ENCODE measurements at regions not wholly inside any gene's neighbourhood (a gene's known extent, or its start where the extent isn't known, plus 50 kb on each side); places are given as distances from the start of the nearest gene placed in this dataset.
A peak's percentile ranks its signal among the peaks of the same experiment; 100 is the strongest.

GRCh38 chr2:55772109-55772980 lies 78.7 kb upstream of the PNPT1 start:
- peak overlapping the region; percentile 19; the same call in 1 of the 2 replicates for H3K9ac ChIP-seq (ENCODE audit: low read depth, low read length)
- peaks cover 5% of the 10 kb centered on the region for H3K4me1 ChIP-seq (ENCODE audit: control insufficient read depth, insufficient read depth, low read length)
- peak overlapping the region; percentile 64; the same call in 1 of the 2 replicates for H2BK20ac ChIP-seq (ENCODE audit: low read depth, low read length)
- peak overlapping the region; percentile 93; the same call in 1 of the 2 replicates for H3K18ac ChIP-seq (ENCODE audit: low read depth, low read length)
- dilution Hi-C loops (cut with HindIII; ENCODE audit: low sequenced_read_pairs, unreplicated experiment) (no loop called here), intact Hi-C loops (cut with micrococcal nuclease) (loop anchor here (5.0 kb wide), 1 partner anchor 360 kb away; no protein-coding TSS in a partner anchor), in situ Hi-C loops (cut with MboI; ENCODE audit: low sequenced_read_pairs) (no loop called here)
- H3K9me3 ChIP-seq (ENCODE audit: control insufficient read depth, insufficient read depth, low read length) = peaks cover 2% of the 10 kb centered on the region; the same call in 1 of the 2 replicates
- CTCF ChIA-PET = interaction anchor here (0.6 to 1.7 kb wide), 13 partner anchors 8 to 242 kb away, joined by 3 to 16 read pairs (median 4); no protein-coding TSS in a partner anchor
- ATAC-seq (ENCODE audit: low read depth) = no peak; the same call in 1 of the 2 replicates
- H4K5ac ChIP-seq (ENCODE audit: low read depth, low read length) = peak overlapping the region; percentile 93; the same call in 1 of the 2 replicates
- no peak for DNase-seq
- H3K79me1 ChIP-seq (ENCODE audit: low read depth in 1 of 2, low read length in 2 of 2) = no peaks in the 10 kb centered on the region
- H3K36me3 ChIP-seq (ENCODE audit: control insufficient read depth, insufficient read depth, low read length) = no peaks in the 10 kb centered on the region
- no peak overlapping the region for H3K27ac ChIP-seq (ENCODE audit: insufficient read depth, low read length)
- H3K56ac ChIP-seq (ENCODE audit: extremely low read depth, insufficient read depth, low read length) = no peak overlapping the region
- no peak overlapping the region for H3K4me2 ChIP-seq (ENCODE audit: low read depth, low read length)
- BruUV-seq (replicated peaks) = no TSS peak
- no peak overlapping the region for H3K14ac ChIP-seq (replicated peaks; ENCODE audit: low read depth, low read length)
- H3K27me3 ChIP-seq (ENCODE audit: control insufficient read depth, insufficient read depth, low read length) = no peaks in the 10 kb centered on the region
- POLR2A ChIA-PET (ENCODE audit: unreplicated experiment) = no interaction called here
- H3K4me3 ChIP-seq (ENCODE audit: insufficient read depth, low read depth, low read length) = no peak overlapping the region
- peak overlapping the region; percentile 1; the same call in 2 of the 3 replicates for H2BK15ac ChIP-seq (ENCODE audit: low read depth, low read length)
- H2BK120ac ChIP-seq (ENCODE audit: low read depth, low read length) = peak overlapping the region; percentile 39; the same call in 1 of the 2 replicates
- H4K8ac ChIP-seq (ENCODE audit: low read depth in 2 of 2, low read length in 2 of 2) = peak overlapping the region; percentile 10 to 15; a peak in 3 of 4 replicates
- no peak overlapping the region for H2AK9ac ChIP-seq (replicated peaks; ENCODE audit: low read depth, low read length, poor library complexity)
- H2BK5ac ChIP-seq (ENCODE audit: low read depth, low read length, poor library complexity, severe bottlenecking) = no peak overlapping the region
- no peak overlapping the region for H3K23ac ChIP-seq (ENCODE audit: low read depth, low read length)
- no peaks in the 10 kb centered on the region for H3K9me1 ChIP-seq (ENCODE audit: insufficient read depth, low read length)
- peak overlapping the region; percentile 42; the same call in 1 of the 2 replicates for H3K4ac ChIP-seq (ENCODE audit: low read depth, low read length)
- H4K20me1 ChIP-seq (ENCODE audit: insufficient read depth, low read length) = no peaks in the 10 kb centered on the region
- H2AFZ ChIP-seq (replicated peaks; ENCODE audit: low read length, poor library complexity) = no peak overlapping the region
- H4K91ac ChIP-seq (ENCODE audit: insufficient read depth, low read depth, low read length) = peak overlapping the region; percentile 26
- peak overlapping the region; percentile 69; the same call in 1 of the 2 replicates for H2AK5ac ChIP-seq (ENCODE audit: low read depth, low read length)
- whole genome bisulfite sequencing, 2 experiments (ENCODE audit: extremely low coverage in 2 of 2, insufficient read length in 1 of 2) = no CpG with 5 or more reads among the region's 7 CpGs
- TF ChIP-seq RAD21 (IDR thresholded peaks at IDR 0.05; ENCODE audit: low read length) = no peak
- no peak for TF ChIP-seq ELK1 (IDR thresholded peaks at IDR 0.05; ENCODE audit: borderline replicate concordance, low read depth, low read length)
- no peak for TF ChIP-seq MAZ (IDR thresholded peaks at IDR 0.05; ENCODE audit: borderline replicate concordance, low read depth, low read length)
- TF ChIP-seq MXI1 (IDR thresholded peaks at IDR 0.05; ENCODE audit: borderline replicate concordance, low read depth, low read length) = no peak
- TF ChIP-seq NFE2L2 (IDR thresholded peaks at IDR 0.05; ENCODE audit: low read depth, low read length) = no peak
- no peak for TF ChIP-seq CHD1 (IDR thresholded peaks at IDR 0.05; ENCODE audit: low read depth, low read length)
- no peak for TF ChIP-seq CEBPB (IDR thresholded peaks at IDR 0.05; ENCODE audit: low read depth, low read length)
- no peak for TF ChIP-seq FOS (IDR thresholded peaks at IDR 0.05; ENCODE audit: low read depth, low read length)
- TF ChIP-seq MAFK (IDR thresholded peaks at IDR 0.05; ENCODE audit: low read depth, low read length) = no peak
- no peak for TF ChIP-seq RFX5 (IDR thresholded peaks at IDR 0.05; ENCODE audit: low read depth, low read length)
- TF ChIP-seq RCOR1 (IDR thresholded peaks at IDR 0.05; ENCODE audit: insufficient replicate concordance, low read length) = no peak
- no peak for TF ChIP-seq SMC3 (IDR thresholded peaks at IDR 0.05; ENCODE audit: low read depth, low read length)
- no peak for TF ChIP-seq POLR2A (IDR thresholded peaks at IDR 0.05; ENCODE audit: low read depth, low read length)
- TF ChIP-seq USF2 (IDR thresholded peaks at IDR 0.05; ENCODE audit: low read depth, low read length) = no peak
- no peak for TF ChIP-seq BHLHE40 (IDR thresholded peaks at IDR 0.05; ENCODE audit: low read depth, low read length)

Data from IMR-90 (cell line).